IPS DF 19.7 (cell line): ENCODE measurements at regions not wholly inside any gene's neighbourhood (a gene's known extent, or its start where the extent isn't known, plus 50 kb on each side); places are given as distances from the start of the nearest gene placed in this dataset.

Source experiments
- DNase-seq: peaks from one replicate; pipeline ENCODE4 v3.0.0-alpha.2; 2013; ENCODE audit warnings: low read depth, low spot score

DNA sequence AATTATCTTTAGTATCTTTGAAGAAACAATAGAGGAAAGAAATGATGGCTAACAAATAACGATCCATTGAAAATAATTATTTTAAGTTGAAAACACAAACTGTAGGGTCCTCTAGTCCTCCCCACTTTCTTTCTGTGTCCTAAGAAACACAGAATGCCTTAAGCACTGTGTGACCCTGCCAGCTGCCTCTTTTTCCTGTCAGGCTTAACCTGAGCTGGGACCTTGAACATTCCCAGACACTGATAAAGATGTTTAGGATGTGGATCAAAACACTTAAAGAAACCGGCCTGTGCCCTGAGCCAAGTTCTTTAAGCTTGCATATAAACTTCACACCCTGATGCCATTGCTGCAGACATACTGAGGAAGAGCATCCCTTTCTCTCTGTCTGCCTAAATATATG lies 755.4 kb upstream of the VRK2 start:
- DNase-seq = no peak

DNA sequence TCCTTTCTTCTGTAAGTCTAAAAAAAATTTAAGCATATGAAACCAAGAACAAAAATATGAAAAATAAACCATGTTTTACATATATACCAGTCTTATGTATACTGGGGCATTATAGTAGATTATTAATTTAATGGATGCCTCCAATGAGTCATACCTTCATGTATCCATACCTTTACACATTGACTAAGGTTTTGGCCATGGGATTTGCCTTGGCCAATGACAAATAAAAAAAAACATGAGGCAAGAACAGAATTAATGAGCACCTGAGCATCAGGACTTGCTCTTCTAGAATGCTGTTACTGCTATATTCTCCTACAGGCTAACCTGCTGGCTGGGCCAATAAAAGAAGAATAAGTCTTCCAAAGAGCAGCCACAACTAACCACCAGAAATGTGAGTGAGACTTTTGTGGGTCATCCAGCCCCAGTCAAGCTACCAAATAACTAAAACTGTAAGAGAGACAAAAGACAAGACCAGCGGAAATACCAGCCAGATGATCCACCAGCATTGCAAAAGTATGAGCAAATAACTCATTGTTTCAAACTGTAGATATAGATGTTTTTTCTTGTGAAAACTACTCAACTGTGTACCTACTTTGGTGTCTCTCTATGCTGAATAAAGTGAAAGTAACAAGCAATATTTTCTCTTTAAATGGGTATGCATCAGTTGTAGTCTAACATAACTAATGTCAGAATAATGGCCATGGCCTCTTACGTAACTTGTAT lies 749.6 kb upstream of the VRK2 start:
- no peak for DNase-seq

DNA sequence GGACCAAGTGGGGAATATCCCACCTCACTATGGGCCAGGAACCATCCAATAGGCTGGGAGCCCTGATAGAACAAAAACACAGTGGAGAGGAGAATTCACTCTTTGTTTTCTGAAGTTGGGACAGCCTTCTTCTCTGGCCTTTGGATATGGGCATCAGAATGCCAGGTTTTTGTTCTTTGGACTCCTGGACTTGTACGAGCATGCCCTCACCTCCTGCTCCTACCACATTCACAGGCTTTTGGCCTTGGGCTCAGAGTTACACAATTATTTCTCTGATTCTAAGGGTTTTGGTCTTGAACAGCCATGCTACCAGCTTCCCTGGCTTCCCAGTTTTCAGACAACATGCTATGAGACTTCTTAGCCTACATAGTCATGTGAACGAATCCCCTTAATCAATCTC lies 732.9 kb upstream of the VRK2 start:
- no peak for DNase-seq

DNA sequence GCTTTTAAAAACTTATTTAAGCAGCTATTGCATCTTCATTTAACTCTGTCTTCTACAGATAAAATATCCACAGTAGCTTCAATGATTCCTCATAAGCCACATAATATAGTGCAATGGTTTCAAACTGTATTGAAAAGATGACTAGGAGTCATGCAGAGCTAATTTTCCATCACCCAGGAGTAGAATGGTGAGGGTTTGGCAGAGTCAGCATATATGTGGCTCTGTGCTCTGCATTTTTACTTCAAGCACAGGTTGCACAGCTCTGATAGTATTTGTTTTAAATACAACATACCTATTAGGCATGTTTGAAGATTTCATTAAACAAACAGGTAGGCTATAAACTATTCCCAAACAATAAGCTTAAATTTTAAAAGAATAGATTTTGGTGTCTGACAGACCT lies 731.9 kb upstream of the VRK2 start:
- no peak for DNase-seq

DNA sequence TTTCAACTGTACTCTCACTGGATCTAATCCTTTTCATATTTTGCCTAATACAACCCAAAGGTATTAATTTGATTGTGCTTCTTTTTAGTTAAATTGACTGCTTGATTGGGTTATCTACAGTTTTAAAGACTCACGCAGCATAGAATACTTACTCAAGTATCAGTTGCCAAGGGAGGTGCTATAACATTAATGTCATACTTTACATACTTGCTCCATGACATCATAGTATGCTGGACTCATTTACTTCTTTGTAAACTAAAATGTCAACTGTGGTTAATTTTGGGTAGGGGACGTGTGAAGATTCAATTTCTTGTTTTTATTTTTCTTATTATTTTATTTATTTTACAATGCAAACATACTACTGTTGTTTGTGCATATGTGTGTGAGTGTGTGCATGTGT lies 716.2 kb upstream of the VRK2 start:
- DNase-seq = no peak

DNA sequence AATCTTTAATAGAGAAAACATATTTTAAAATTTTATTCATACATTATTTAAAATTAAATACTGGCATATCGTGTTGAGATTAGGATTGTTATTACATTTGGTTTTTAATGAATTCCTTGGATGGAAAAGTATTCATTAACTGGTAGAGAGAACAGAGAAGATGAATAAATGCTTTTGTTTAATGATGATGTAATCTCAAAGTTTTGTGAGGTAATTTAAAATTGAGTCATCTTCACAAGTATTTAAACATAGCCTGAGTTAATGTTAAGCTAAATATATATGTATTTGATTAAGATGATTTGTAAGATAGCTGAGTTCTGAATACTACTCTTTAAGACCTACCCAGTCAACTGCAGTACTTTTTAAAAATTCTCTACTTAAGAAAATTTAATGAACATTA lies 713.4 kb upstream of the VRK2 start:
- no peak for DNase-seq

DNA sequence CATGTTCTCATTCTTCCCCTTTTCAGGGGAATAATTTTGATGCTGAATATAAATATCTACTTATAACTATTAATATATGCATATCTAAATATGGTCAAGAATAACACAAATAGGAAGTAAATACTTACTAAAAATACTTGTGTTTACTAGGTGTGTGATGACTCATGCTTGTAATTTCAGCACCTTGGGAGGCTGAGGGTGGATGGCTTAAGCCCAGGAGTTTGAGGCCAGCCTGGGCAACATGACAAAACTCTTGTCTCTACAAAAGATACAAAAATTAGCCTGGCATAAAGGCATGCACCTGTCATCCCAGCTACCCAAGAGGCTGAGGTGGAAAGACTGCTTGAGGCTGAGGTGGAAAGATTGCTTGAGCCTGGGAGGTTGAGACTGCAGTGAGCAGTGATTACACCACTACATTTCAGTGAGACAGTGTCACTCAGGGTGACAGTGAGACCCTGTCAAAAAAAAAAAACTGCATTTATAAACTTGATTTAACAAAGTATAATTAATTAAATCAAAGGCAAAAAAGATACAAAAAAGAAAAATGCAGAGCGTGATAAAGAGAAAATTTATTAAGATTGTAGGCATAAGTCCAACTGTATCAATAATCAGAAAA lies 703.1 kb upstream of the VRK2 start:
- DNase-seq = no peak

DNA sequence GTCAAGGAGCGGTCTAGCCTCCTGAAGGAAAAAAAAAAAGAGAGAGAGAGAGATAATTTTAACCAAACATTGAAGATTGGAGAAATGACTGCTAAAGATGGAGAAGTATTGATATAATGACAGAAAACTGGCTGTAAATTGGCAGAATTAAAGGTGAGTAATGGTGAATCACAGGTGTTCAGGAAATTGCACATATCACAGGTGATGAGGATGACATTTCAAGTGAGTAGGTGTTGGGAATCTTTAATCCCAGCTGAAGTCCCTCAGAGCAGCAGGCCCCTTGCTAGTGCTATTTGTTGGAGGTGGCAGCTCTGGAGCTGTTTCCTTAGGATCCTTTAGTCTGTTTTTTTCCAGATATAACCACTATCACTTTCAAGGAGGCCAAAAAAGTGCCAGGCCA lies 678.4 kb upstream of the VRK2 start:
- DNase-seq = no peak

DNA sequence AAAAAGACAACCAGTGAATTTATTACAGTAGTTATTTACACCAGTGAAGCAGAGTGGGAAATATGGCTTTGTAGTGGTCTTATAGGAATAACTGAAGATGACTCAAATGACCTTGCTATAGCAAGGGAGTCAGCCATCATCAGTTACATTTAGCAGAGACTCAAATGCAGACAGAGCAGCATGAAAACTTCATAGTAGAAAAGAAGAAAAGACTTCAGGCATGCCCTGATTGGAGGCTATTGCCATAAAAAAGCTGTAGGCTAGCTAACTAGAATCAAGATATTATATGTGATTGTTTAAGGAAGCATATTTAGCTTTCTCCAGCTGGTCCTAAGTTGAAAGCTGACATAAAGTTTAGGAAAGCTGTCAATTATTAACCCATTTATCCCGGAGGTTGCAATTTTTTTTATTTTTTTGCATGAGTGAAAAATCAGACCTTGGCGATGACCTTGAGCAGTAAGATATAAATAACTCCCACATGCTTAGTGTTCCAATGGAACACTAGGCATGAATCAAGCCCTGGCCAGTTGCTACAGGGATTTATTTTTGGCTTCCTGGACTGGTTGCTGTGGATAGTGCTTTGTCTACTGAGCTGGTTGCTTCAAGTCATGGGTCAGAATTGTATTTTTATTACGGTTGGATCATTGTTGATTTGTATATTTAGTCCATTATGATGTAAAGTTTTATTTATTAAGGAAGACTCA lies 675.6 kb upstream of the VRK2 start:
- DNase-seq = no peak

DNA sequence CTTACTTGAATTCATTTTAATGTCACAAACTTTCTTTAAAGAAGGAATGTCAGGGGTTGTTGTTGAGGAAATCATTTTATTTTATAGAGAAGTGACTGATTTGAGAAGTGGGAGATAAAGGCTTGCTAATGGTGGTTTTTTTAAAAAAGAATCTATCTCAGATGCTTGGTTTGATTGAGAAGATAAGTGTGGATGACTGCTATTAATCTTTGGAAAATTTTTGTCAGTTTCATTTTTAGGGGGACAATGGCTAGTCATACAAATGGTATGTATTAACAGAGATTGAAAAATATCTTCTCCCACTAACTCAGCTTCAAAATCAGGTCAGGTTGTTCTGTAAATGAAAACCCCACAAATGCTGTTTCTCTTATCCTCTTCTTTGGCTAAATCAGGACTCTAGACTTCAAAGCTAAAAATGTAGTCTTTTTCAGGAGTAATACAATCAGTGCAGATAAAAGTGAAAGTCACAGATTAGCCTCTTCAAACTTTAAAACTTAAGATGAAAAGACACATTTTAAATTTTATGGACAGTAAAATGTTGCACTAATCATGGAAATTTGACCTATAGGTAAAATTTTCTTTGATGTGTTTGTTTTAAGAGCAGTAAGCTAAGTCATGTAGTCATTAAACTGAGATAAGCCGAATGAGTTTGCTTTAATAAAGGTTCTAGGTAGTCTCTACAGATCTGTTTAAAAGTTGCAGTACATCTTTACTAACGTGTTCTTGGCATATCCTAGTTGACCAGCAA lies 674.2 kb upstream of the VRK2 start:
- DNase-seq = no peak

DNA sequence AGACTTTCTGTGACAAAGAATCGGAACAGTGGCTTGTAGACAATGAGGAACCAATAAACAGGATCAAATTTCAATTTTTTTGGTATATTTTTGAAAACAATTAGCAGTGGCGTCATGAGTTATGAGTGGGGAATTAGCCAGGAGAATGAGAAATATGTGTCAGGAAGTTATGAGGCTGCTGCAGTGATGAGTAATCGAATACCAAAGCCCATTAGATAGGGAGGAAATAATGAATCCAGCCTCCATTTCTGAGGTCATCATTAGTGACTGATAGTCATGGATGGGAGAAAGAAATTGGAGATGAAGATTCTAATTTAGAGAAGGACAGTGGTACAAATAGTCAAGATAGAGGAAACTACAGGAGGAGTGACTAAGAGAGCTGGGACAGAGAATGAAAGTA lies 673.1 kb upstream of the VRK2 start:
- no peak for DNase-seq

DNA sequence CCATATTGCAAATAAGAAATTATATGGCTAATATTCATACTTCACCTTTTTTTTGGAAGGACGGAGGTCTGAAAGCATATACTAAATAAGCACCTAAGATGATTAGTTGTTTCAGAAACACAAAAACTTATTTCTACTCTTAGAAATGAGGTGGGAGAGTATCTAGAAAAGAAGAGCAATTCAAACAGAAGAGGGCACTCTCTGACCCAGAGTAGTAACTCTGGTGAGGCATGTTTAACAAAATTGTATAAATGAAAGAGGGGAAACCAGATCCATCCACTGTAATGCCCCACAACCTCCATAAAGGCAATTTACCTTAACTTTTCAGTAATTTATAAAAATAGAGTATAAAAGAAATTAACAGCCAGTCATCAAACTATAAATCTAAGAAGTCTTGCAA lies 669.6 kb upstream of the VRK2 start:
- no peak for DNase-seq

DNA sequence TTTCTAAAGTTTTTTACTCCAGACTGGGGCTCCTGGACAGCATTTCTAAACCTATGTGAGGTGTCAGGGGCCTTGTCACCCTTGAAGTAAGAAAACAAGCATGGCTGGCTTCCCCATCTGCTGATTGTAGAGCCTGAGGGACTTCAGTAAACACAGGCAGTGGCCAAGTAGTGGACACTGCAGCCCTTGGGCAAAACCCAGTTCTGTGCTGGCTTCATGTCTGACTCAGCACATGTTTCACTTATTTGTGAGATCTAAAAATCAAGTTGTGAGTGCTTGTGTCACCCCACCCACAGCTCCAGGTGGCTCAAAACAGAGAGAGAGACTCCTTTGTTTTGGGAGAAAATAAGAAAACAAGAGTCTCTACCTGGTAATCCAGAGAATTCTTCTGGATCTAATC lies 660.3 kb upstream of the VRK2 start:
- DNase-seq = no peak

DNA sequence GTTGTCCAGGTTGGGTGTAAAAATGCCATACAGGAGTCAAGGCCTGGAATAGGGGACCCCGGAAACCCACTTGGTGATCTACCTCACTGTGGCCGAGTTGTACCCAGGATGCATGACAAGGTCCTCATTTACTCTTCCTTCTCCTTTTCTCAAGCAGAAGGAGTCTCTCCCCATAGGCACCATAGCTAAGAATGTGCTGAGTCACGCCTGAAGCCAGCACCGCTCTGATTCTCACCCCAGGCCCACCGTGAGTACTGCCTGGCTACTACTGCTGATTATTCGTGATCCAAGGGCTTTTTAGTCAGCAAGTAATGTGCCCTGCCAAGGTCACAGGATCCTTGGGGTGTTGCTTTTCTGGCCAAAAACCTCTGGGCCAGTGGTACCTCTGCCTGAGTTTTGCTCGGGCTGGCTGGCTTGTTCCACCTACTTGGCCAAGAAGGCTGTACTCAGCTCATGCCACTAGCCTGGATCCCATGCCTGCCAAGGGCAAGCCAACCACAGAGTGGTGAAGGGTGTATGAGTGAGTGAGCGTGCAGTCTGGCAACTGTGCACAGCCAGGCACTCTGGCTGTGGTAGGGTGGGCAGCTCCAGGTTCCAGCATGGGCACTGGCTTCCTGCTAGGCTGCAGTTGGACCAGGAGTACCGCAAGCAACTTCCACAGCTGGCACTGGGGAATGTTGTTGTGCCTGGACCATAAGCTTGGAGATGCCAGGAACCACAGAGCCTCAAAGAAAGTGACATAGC lies 650.1 kb upstream of the VRK2 start:
- DNase-seq = no peak

DNA sequence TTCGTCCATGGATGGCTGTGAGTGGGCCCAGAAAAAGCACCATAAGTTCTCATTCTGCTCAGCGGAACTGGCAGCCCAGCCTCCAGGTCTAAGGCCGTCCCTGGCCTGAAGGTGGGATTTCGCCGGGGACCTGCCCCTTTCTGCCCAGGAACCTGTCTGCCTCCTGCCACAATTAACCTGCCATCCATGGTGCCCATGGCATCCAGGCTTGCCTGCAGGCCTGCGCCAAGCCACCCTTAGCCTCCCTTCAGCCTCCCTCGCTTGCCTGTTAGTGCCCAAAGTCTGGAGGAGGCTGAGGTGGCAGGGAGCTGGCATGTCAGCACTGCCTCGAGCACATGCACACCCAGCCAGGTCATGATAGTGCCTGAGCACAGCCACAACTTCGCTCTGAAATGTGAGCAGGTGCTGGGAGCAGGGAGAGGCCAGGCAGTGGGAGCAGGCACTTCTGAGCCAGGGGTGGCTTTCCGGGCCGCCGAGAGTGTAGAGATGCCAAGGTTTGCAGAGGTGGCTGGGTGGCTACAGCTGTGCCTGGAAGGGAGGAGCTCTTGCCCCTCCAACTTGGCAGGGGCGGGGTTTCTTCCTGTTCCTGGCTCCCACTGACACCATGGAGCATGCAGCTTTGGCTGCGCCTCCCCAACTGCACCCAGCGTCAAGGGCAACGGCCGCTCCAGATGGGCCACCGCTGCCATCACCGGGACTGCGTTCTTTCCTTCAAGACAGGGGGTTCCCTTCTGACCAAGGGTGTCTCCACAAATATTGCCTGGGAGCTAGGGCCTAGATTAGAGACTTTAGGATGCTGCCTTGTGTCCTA lies 648.9 kb upstream of the VRK2 start:
- no peak for DNase-seq

DNA sequence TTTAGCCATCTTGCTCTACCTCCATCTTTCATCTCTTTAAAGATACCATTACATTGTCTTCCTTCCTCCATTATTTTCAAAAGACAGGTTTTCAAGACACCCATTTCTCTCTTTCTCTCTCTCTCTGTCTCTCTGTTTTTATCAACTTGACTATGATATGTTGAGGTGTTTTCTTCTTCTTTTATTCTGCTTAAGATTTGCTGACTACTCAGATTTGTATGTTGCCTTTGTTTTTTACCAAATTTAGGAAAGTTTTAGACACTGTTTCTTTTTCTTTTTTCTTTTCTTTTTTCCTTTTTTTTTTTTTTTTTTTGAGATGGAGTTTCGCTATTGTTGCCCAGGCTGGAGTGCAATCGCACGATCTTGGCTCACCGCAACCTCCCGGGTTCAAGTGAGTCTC lies 647.5 kb upstream of the VRK2 start:
- DNase-seq = no peak

DNA sequence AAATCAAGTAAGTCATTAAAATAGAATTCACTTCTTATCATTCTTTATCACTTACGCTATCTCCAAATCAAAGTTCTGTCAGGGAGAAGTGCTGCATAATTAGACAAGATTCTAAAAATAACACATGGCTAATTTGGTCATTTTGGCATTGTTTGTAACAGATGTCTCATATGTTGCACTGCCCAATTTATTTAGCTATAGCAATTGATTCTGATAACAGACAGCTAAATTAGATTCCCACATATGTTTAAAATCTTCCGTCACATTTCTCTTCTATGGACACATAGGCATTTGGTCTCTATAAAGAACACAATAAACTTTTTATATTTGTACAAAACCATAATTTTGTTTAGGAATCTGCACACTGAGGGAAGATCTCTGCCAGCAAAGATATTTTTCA lies 644.5 kb upstream of the VRK2 start:
- no peak for DNase-seq

DNA sequence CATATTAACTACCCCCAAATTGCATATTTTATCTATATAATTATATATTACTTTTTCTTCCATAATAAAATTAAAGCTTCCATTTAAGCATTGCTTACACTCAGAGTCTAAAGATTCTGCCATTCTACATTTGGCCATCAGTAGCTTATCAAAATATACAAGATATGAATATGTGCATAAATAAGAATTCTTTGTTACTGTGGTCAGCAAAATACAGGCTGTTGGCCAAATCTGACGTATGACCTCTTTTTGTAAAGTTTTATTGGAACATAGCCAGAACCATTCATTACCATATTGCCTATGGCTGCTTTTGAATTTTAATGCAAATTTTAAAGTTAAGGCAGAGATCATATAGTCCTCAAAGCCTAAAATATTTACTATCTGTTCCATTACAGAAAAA lies 643.9 kb upstream of the VRK2 start:
- DNase-seq = no peak

DNA sequence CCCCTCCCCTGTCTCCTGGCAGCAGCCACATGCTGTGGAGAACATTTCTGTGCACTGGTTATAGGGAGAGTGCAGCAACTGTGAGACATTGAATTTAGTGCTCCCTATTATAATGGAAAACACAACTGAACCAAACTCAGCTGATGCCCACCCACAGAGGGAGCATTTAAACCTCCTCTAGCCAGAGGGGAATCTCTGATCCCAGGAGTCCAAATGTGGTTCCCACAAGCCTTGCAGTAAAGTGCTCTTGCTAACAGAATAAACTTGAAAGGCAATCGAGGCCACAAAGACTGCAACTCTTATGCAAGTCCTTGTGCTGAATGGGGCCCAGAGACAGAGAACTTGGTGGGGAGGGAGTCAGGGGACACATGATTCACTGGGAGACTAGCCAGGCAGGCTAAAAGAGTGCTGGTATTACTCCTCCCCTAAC lies 638.8 kb upstream of the VRK2 start:
- DNase-seq = no peak

DNA sequence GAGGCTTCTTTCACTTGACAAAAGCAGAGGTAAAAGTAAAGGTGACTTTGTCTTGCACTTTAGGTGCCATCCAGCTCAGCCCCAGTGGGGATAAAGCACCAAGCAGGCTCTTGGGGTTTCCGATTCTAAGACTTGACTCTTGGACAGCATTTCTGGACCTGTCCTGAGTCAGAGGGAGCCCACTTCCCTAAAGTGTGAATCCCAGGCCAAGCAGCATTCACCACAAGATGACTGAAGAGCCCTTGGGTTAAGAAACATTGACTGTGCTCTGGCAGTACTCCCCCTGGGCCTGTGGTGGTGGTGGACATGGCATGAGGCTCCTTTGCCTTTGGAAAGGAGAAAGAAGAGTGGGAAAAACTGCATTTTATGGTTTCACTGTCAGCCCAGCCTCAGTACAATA lies 638.0 kb upstream of the VRK2 start:
- no peak for DNase-seq

DNA sequence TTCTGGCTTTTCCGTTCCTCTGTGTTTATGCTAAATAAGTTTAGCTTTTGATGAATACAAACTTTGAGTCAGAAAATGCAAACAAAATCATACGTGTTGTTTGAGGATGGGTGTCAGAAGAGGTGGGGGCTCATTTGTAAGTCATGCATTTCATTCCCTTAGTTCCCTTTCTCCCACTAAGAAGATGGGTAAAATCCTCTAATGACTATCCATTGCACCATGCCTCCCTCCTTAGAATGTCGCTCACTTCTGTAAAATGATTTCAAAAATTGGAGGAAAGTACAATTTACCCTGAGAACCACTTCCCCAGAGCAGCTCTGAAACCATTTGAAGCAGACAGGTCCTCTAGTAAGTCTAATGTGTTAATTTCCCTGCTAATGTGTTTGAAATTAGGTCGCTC lies 629.6 kb upstream of the VRK2 start:
- no peak for DNase-seq
